ENCODE measurements at regions not wholly inside any gene's neighbourhood (a gene's known extent, or its start where the extent isn't known, plus 50 kb on each side); places are given as distances from the start of the nearest gene placed in this dataset.

DNA sequence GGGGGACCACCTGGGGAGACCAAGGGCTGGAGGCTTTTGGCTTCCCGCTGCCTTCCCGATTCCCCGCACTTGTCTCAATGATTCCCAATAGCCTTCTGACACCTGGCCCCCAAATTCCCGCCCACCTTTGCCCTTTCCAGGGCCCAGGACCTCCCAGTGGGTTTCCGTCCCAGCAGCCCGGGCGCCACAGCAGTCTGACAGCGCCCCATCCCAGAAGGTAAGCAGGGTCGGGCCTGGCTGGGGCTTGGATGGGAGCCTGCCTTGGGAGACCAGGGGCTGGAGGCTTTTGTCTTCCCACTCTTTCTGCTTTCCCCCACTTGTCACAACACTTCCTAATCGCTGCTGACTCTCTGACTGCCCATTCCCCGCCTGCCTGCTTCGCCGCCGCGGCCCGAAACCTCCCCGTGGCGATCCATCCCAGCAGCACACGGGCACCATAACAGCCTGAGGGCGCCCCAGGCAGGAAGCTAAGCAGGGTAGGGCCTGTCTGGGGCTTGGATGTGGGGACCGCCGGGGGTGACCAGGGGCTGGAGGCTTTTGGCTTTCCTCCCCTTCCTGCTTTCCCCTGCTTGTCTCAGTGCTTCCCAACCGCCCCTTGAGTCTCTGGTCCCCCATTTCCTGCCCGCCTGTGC is 2289.3 kb downstream of the TP53TG3F start:
- DNase-seq = no peak

DNA sequence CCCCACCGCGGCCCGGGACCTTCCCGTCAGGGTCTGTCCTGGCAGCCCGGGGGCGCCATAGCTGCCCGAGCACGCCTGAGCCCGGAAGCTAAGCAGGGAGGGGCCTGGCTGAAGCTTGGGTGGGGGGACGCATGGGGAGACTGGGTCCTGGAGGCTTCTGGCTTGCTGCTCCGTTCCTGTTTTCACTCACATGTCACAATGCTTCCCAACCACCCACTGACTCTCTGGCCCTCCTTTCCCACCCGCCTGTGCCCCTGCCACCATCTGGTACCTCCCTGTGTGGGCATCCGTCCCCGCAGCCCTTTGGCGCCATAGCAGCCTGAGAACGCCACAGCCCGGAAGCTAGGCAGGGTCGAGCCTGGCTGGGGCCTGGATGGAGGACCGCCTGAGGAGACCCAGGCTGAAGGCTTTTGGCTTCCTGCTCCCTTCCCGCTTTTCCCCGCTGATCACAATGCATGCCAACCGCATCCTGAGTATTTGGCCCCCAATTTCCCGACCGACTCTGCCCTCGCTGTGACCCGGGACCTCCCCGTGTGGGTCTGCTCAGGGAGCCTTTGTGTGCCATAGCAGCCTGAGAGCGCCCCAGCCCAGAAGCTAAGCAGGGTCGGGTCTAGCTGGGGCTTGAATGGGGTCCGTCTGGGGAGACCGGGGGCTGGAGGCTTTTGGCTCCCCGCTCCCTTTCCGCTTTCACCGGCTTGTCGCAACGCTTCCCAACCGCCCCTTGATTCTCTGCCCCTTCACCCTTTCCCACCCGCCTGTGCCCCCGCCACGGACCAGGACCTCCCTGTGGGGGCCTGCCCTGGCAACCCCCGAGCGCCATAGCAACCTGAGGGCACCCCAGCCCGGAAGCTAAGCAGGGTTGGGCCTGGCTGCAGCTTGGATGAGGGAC is 2290.1 kb downstream of the TP53TG3F start:
- DNase-seq = no peak

- DNase-seq = no peak
Measured at GRCh38 chr16:35750157-35750689, 2290.8 kb downstream of the TP53TG3F start.

GRCh38 chr16:35750701-35751104 is 2291.3 kb downstream of the TP53TG3F start:
- DNase-seq = no peak

DNA sequence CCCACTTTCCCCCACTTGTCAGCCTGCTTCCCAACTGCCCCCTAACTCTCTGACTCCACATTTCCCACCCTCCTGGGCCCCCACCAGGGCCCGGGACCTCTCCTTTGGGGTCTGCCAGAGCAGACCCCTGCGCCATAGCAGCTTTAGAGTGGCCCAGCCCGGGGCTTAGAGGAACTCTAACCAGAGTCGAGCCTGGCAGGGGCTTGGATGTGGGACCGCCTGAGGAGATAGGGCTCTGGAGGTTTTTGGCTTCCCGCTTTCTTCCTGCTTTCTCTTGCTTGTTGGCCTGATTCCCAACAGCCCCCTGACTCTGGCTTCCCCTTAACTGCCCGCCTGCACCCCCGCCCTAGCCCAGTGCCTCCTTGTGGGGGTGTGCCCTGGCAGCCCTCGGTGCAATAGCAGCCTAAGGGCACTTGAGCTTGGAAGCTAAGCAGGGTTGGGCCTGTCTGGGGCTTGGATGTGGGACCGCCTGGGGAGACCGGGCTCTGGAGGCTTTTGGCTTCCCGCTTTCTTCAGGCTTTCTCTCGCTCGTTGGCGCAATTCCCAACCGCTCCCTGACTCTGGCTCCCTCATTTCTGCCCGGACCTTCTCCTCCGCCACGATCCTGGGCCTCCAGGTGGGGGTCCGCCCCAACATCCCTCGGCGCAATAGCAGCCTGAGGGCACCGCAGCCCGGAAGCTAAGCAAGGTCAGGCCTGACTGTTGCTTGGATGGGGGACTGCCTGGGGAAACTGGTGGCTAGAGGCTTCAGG is 2292.0 kb downstream of the TP53TG3F start:
- DNase-seq = no peak

- no peak for DNase-seq
Measured at GRCh38 chr16:35752012-35752772, 2292.8 kb downstream of the TP53TG3F start.

DNA sequence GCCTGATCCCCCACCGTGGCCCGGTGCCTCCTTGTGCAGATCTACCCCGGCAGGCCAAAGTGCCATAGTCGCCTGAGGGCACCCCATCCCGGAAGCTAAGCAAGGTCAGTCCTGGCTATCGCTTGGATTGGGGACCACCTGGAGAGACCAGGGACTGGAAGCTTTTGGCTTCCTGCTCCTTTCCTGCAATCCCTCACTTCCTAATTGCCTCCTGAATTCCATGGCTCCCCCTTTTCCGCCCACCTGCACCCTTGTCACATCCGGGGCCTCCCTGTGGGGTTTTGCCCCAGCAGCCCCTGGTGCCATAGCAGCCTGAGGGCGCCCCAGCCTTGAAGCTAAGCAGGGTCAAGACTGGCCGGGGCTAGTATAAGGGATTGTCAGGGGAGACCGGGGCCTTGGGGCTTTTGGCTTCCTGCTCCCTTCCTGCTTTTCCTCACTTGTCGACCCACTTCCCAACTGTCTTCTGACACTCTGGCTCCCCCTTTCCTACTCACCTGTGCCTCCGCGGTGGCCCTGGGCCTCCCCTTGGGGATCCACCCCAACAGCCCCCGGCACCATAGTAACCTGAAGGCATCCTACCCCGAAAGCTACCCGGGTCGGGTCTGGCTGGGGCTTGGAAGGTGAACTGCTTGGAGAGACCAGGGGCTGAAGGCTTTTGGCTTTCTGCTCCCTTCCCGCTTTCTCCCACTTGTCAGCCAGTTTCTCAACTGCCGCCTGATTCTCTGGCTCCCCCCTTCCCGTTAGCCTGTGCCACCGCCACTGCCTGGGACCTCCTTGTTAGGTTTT is 2293.6 kb downstream of the TP53TG3F start:
- no peak for DNase-seq

GRCh38 chr16:35753559-35754390 is 2294.4 kb downstream of the TP53TG3F start:
- DNase-seq = no peak

DNA sequence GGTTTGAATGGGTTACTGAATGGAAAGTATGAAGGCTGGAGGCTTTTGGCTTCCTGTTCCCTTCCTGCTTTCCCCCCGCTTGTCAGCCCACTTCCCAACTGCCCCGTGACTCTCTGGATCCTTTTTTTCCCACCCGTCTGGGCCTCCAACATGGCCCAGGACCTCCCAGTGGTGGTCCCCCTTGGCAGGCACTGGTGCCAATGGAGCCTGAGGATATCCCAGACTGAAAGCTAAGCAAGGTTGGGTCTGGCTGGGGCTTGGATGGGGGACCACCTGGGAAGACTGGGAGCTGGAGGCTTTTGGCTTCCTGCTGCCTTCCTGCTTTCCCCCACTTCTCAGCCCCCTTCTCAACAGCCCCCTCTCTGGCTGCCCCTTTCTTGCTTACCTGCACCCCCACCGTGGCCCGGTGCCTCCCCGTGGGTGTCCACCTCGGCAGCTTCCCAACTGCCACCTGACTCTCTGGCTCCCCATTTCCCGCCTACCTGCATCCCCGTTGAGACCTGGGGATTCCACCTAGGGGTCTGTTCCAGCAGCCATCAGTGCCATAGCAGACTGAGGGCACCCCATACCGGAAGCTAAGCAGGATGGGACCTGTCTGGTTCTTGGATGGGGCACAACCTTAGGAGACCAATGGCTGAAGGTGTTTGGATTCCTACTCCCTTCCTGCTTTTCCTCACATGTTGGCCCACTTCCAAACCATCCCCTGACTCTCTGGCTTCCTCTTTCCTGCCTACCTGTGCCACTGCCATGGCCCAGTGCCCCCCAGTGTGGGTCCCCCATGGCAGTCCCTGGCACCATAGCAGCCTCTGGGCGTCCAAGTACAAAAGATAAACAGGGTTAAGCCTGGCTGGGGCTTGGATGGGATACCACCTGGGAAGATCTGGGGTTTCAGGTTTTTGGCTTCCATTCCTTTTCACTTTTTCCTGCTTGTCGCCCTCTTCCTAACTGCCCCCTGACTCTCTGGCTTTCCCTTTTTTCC is 2295.3 kb downstream of the TP53TG3F start:
- DNase-seq = no peak

GRCh38 chr16:35788381-35788780 is 2329.0 kb downstream of the TP53TG3F start:
- DNase-seq = no peak

- no peak for DNase-seq
Measured at GRCh38 chr16:35792516-35793285, 2333.3 kb downstream of the TP53TG3F start.

- no peak for DNase-seq
Measured at GRCh38 chr16:35793601-35794000, 2334.2 kb downstream of the TP53TG3F start.

GRCh38 chr16:35794896-35795295 is 2335.5 kb downstream of the TP53TG3F start:
- no peak for DNase-seq

GRCh38 chr16:35795361-35796029 is 2336.1 kb downstream of the TP53TG3F start:
- no peak for DNase-seq

- DNase-seq = no peak
Measured at GRCh38 chr16:35797811-35798210, 2338.4 kb downstream of the TP53TG3F start.

GRCh38 chr16:35798885-35799426 is 2339.5 kb downstream of the TP53TG3F start:
- no peak for DNase-seq
